SU-DHL-6 (cell line): ENCODE measurements at regions not wholly inside any gene's neighbourhood (a gene's known extent, or its start where the extent isn't known, plus 50 kb on each side); places are given as distances from the start of the nearest gene placed in this dataset.

Experiments
- H2AFZ ChIP-seq: fragments of 200-600 bp; sonication (generic); 2 replicates; pipeline ENCODE4 v1.6.1; 2014; ENCODE audit warnings: low read depth, mild to moderate bottlenecking, moderate library complexity, mixed read lengths, antibody characterized with exemption, low read length; ENCODE audit not compliant: severe bottlenecking
- H3F3A ChIP-seq: fragments of 200-600 bp; shearing (Covaris generic); 2 replicates; pipeline ENCODE4 v1.6.0; 2016; ENCODE audit warnings: antibody characterized with exemption, mild to moderate bottlenecking; ENCODE audit not compliant: insufficient read depth
- H3K27ac ChIP-seq: fragments of 200-600 bp; sonication (generic); 2 replicates; pipeline ENCODE4 v1.5.1; 2016; ENCODE audit warnings: low read depth, mild to moderate bottlenecking, low read length, moderate library complexity, mixed read lengths
- H3K27me3 ChIP-seq: fragments of 200-600 bp; sonication (generic), shearing (Covaris generic); 2 replicates; pipeline ENCODE4 v1.6.0; 2014; ENCODE audit warnings: mild to moderate bottlenecking, low read length
- H3K36me3 ChIP-seq: fragments of 200-600 bp; sonication (generic); 2 replicates; pipeline ENCODE4 v1.6.1; 2014; ENCODE audit warnings: mild to moderate bottlenecking, low read length, mixed read lengths
- H3K4me2 ChIP-seq: fragments of 300-600, 200-600 bp; shearing (Covaris generic), sonication (generic); 2 replicates; pipeline ENCODE4 v1.6.0; 2014; ENCODE audit warnings: low read length, low read depth, mild to moderate bottlenecking; ENCODE audit not compliant: poor library complexity, severe bottlenecking
- H3K4me3 ChIP-seq: fragments of 200-600 bp; sonication (generic); 2 replicates; pipeline ENCODE4 v1.5.1; 2014; ENCODE audit warnings: antibody characterized with exemption, low read length, mild to moderate bottlenecking, mixed read lengths; ENCODE audit not compliant: insufficient read depth, poor library complexity, severe bottlenecking
- H3K79me2 ChIP-seq: fragments of 200-600 bp; sonication (generic); 2 replicates; pipeline ENCODE4 v1.6.1; 2014; ENCODE audit warnings: mild to moderate bottlenecking, low read length, moderate library complexity; ENCODE audit not compliant: insufficient read depth
- H3K9ac ChIP-seq: fragments of 200-600 bp; sonication (generic); 2 replicates; pipeline ENCODE4 v1.7.0; 2014; ENCODE audit warnings: mild to moderate bottlenecking, low read length
- H3K9me2 ChIP-seq: fragments of 200-600 bp; sonication (generic); replicated peaks from 2 replicates; pipeline ENCODE4 v1.6.1; 2014; ENCODE audit warnings: low read length; ENCODE audit not compliant: insufficient read depth
- H3K9me3 ChIP-seq: fragments of 200-600 bp; sonication (generic); 2 replicates; pipeline ENCODE4 v1.6.1; 2014; ENCODE audit warnings: low read length, mixed read lengths; ENCODE audit not compliant: insufficient read depth
- H4K20me1 ChIP-seq: fragments of 200-600 bp; sonication (generic); 2 replicates; pipeline ENCODE4 v1.6.1; 2014; ENCODE audit warnings: low read depth, mild to moderate bottlenecking, antibody characterized with exemption, low read length, moderate library complexity, mixed read lengths
- EZH2phosphoT487 ChIP-seq: fragments of 200-600 bp; sonication (generic), shearing (Covaris generic); conservative IDR thresholded peaks from 2 replicates; pipeline ENCODE4 v1.6.1; 2018; ENCODE audit warnings: mild to moderate bottlenecking, antibody characterized with exemption, low read length, moderate library complexity, mixed read lengths
- TF ChIP-seq, protein P1 (sequence below): fragments of 200-600 bp; sonication (generic); IDR thresholded peaks from one replicate; pipeline ENCODE4 v1.5.1; 2017; ENCODE audit warnings: antibody characterized with exemption, mild to moderate bottlenecking, low read length, moderate library complexity; ENCODE audit not compliant: insufficient read depth, poor library complexity, severe bottlenecking

DNA sequence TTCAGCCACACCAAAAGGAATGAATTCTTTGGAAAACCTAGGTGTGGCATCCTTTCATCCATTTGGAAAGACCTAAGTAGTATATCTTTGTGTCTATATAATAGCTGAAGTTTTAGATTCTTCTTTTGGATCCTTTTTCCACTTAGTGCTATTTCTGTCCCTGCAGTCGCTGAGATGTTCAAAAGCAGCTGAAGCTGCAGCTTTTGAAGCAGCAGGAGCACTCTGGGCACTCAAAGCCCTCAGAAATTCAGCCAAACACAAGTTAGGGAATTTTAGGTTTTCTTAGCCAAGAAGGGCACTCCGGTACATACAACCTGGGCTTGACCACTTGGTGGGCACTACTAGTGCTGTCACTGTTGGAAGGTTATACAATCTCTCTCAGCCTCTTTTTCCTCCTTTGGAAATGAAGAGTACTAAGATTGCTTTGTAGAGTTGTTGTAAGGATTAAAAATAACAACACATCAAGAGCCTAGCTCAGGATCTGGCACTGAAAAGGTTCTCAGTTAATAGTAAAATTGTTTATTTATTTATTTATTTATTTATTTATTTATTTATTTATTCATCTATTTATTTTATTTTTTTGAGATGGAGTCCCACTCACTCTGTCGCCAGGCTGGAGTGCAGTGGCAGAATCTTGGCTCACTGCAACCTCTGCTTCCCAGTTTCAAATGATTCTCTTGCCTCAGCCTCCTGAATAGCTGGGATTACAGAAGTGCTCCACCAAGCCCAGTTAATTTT is 71.9 kb upstream of the SLC22A16 start:
- Histone ChIP-seq H3K4me3 (no peak overlapping the region), H3K9ac (no peak overlapping the region), H3K9me3 (no peaks in the 10 kb centered on the region), H3K4me2 (no peak overlapping the region), H3F3A (no peaks in the 10 kb centered on the region), H4K20me1 (no peaks in the 10 kb centered on the region), H3K9me2 (no peaks in the 10 kb centered on the region), H3K27me3 (no peaks in the 10 kb centered on the region), H3K27ac (no peak overlapping the region), H2AFZ (no peak overlapping the region), H3K79me2 (no peaks in the 10 kb centered on the region), H3K36me3 (no peaks in the 10 kb centered on the region)
- TF ChIP-seq, protein P1, sequence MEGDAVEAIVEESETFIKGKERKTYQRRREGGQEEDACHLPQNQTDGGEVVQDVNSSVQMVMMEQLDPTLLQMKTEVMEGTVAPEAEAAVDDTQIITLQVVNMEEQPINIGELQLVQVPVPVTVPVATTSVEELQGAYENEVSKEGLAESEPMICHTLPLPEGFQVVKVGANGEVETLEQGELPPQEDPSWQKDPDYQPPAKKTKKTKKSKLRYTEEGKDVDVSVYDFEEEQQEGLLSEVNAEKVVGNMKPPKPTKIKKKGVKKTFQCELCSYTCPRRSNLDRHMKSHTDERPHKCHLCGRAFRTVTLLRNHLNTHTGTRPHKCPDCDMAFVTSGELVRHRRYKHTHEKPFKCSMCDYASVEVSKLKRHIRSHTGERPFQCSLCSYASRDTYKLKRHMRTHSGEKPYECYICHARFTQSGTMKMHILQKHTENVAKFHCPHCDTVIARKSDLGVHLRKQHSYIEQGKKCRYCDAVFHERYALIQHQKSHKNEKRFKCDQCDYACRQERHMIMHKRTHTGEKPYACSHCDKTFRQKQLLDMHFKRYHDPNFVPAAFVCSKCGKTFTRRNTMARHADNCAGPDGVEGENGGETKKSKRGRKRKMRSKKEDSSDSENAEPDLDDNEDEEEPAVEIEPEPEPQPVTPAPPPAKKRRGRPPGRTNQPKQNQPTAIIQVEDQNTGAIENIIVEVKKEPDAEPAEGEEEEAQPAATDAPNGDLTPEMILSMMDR = no peak
- TF ChIP-seq EZH2phosphoT487 = no peak

DNA sequence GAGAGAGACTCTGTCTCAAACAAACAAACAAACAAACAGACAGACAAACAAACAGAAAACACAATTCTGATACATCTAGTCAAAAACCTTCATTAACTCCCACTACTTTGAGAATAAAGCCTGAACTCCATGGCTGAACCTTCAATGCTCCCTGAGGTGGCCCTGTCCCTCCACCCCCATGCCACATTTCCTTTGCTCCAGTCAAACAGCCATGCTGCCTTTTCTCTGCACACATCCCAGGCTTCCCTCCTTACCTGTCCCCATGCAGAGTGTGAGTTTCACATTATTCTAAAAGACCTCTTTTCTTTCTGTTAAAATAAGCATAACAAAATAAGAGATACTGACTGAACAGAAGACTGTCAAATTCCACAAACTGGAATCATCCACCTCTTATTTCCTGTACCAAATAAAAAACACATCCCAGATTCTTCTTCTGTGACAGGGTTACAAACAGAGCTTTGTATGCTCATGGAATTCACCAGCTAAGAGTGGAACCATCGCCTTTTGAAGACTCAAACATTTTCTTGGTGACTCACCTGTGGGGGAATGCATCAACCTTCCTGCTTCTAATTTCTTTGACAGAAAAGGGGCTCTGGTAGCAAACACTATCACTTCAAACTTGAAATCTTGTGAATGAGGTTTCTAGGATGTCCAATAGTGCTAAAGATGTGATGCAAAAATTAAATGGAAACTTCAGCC is 71.0 kb upstream of the SLC22A16 start:
- H3K27me3 ChIP-seq = no peaks in the 10 kb centered on the region
- H3K36me3 ChIP-seq = no peaks in the 10 kb centered on the region
- H3K4me3 ChIP-seq = no peak overlapping the region
- no peak overlapping the region for H2AFZ ChIP-seq
- no peak overlapping the region for H3K27ac ChIP-seq
- no peak overlapping the region for H3K4me2 ChIP-seq
- no peaks in the 10 kb centered on the region for H3K9me3 ChIP-seq
- no peaks in the 10 kb centered on the region for H4K20me1 ChIP-seq
- no peaks in the 10 kb centered on the region for H3F3A ChIP-seq
- H3K9me2 ChIP-seq = no peaks in the 10 kb centered on the region
- H3K9ac ChIP-seq = no peak overlapping the region
- TF ChIP-seq EZH2phosphoT487 = no peak
- TF ChIP-seq, protein P1 = no peak
- no peaks in the 10 kb centered on the region for H3K79me2 ChIP-seq

DNA sequence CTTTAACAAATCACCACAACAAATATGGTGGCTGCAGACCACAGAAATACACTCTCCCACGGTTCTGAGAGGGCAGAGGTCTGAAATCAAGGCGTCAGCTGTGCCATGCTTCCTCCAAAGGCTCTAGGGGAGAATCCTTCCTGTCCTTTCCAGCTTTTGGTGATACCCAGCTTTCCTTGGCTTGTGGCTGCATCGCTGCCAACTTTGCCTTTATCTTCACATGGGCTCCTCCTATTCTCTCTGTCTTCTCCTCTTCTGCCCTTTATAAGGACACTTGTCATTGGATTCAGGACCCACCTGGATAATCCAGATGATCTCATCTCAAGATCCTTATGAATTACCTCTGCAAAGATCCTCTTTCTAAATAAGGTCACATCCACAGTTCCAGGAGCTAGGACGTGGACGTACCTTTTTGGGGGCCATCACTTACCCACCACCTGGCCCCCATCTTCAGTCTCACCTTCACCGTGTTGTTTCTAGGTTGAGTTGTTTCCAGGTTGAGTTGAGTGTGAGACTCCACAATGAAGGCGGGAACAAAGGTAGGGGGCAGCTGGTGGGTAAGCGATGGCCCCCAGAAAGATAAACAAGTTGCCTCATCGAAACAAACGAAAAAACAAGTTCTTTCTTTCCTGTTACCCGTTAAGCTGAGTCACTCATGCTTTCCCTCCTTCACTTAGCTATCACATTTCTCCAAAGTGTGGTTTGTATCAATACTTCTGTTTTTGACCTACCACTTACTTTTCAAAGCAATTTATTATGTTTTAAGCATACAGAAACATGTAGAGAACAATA is 68.9 kb upstream of the SLC22A16 start:
- H3K4me3 ChIP-seq = no peak overlapping the region
- peak overlapping the region; percentile 25 for H3K4me2 ChIP-seq
- no peaks in the 10 kb centered on the region for H3F3A ChIP-seq
- TF ChIP-seq, protein P1 = no peak
- TF ChIP-seq EZH2phosphoT487 = no peak
- H3K27ac ChIP-seq = no peak overlapping the region
- H3K9me3 ChIP-seq = no peaks in the 10 kb centered on the region
- H3K79me2 ChIP-seq = no peaks in the 10 kb centered on the region
- no peaks in the 10 kb centered on the region for H3K36me3 ChIP-seq
- H3K9me2 ChIP-seq = no peaks in the 10 kb centered on the region
- no peak overlapping the region for H3K9ac ChIP-seq
- no peak overlapping the region for H2AFZ ChIP-seq
- H3K27me3 ChIP-seq = no peaks in the 10 kb centered on the region
- H4K20me1 ChIP-seq = no peaks in the 10 kb centered on the region
